Endothelial cell of umbilical vein (primary cell): ENCODE measurements at regions not wholly inside any gene's neighbourhood (a gene's known extent, or its start where the extent isn't known, plus 50 kb on each side); places are given as distances from the start of the nearest gene placed in this dataset.

Experiments
- BruUV-seq: library from RNA; stranded (reverse); fragments of 400-500 nt; replicated peaks from 2 replicates; lab custom pipeline; 2021; lab: Mats Ljungman, UMichigan
- CTCF ChIA-PET: fragments of 300-600, 350-600 bp; sonication (Branson Sonifier 250); formaldehyde crosslinking; loops from one replicate; lab custom pipeline; 2021; ENCODE audit warnings: antibody characterized with exemption, inconsistent platforms; lab: Charles Lee
- POLR2A ChIA-PET: fragments of 300-600, 350-600 bp; sonication (Branson Sonifier 250); formaldehyde crosslinking; loops from one replicate; lab custom pipeline; 2021; ENCODE audit warnings: antibody characterized with exemption, inconsistent platforms; lab: Charles Lee
- DNase-seq: peaks from one replicate; pipeline ENCODE4 v3.0.0-alpha.2; 2011; ENCODE audit warnings: low read depth, low spot score
- FAIRE-seq: peaks from 2 replicates; lab custom pipeline; 2011; peaks lifted over from hg19 to GRCh38; lab: Jason Lieb, UNC
- H2AFZ ChIP-seq: 2 replicates; pipeline ENCODE4 v1.6.0; 2012; ENCODE audit warnings: low read depth, low read length, control low read depth, inconsistent platforms
- H3K27ac ChIP-seq: 2 replicates; pipeline ENCODE4 v1.5.1; 2011; ENCODE audit warnings: low read depth, mild to moderate bottlenecking, control low read depth, low read length, moderate library complexity; ENCODE audit not compliant: insufficient read depth
- H3K27me3 ChIP-seq, 2 experiments: 2 replicates each; pipeline versions ENCODE4 v1.6.0 to v1.6.1; 2011; ENCODE audit warnings: low read length in 2 of 2, mixed read lengths in 1 of 2; ENCODE audit not compliant: control insufficient read depth in 2 of 2, insufficient read depth in 2 of 2
- H3K36me3 ChIP-seq, 2 experiments: 2 replicates in 1 of 2; 3 replicates in 1 of 2; pipeline ENCODE4 v1.5.1; 2011; ENCODE audit warnings: low read length in 2 of 2, mild to moderate bottlenecking in 1 of 2, moderate library complexity in 1 of 2; ENCODE audit not compliant: control insufficient read depth in 2 of 2, insufficient read depth in 2 of 2; ENCODE audit errors: extremely low read depth in 1 of 2
- H3K4me1 ChIP-seq: 3 replicates; pipeline ENCODE4 v1.5.1; 2011; ENCODE audit warnings: mild to moderate bottlenecking, low read length; ENCODE audit not compliant: control insufficient read depth, insufficient read depth; ENCODE audit errors: extremely low read depth
- H3K4me2 ChIP-seq: 2 replicates; pipeline ENCODE4 v1.6.1; 2011; ENCODE audit warnings: low read length, control low read depth, mixed read lengths; ENCODE audit not compliant: insufficient read depth
- H3K4me3 ChIP-seq, 3 experiments: fragments of 200-600 bp in 1 of 3; sonication (generic), shearing (Covaris generic) in 1 of 3; replicated peaks in 1 of 3; 2 replicates each; pipeline ENCODE4 v1.5.1; 2011 to 2016; ENCODE audit warnings: control low read depth in 3 of 3, low read length in 3 of 3, mild to moderate bottlenecking in 2 of 3, inconsistent platforms in 1 of 3, low read depth in 1 of 3, moderate library complexity in 1 of 3; ENCODE audit not compliant: insufficient read depth in 1 of 3
- H3K79me2 ChIP-seq: 2 replicates; pipeline ENCODE4 v1.6.0; 2012; ENCODE audit warnings: low read length, inconsistent platforms; ENCODE audit not compliant: control insufficient read depth, insufficient read depth
- H3K9ac ChIP-seq: replicated peaks from 2 replicates; pipeline ENCODE3; 2011; ENCODE audit warnings: low read length, control low read depth; ENCODE audit not compliant: insufficient read depth; ENCODE audit errors: extremely low read depth
- H3K9me1 ChIP-seq: replicated peaks from 3 replicates; pipeline ENCODE4 v1.6.0; 2011; ENCODE audit warnings: mild to moderate bottlenecking, low read length; ENCODE audit not compliant: control insufficient read depth, insufficient read depth; ENCODE audit errors: extremely low read depth
- H3K9me3 ChIP-seq: replicated peaks from 2 replicates; pipeline ENCODE4 v1.5.1; 2012; ENCODE audit warnings: low read length, inconsistent platforms; ENCODE audit not compliant: control insufficient read depth, insufficient read depth
- H4K20me1 ChIP-seq: replicated peaks from 2 replicates; pipeline ENCODE3; 2011; ENCODE audit warnings: mild to moderate bottlenecking, low read length; ENCODE audit not compliant: control insufficient read depth, insufficient read depth; ENCODE audit errors: extremely low read depth
- EZH2 ChIP-seq: IDR thresholded peaks from 2 replicates; pipeline ENCODE4 v1.6.1; 2012; ENCODE audit warnings: borderline replicate concordance, low read depth, mild to moderate bottlenecking, moderate library complexity, low read length, inconsistent platforms; ENCODE audit not compliant: severe bottlenecking
- FOS ChIP-seq: IDR thresholded peaks from 2 replicates; pipeline ENCODE4 v1.6.1; 2011; ENCODE audit warnings: mild to moderate bottlenecking, low read length, moderate library complexity, borderline replicate concordance; ENCODE audit not compliant: insufficient read depth
- GATA2 ChIP-seq: IDR thresholded peaks from 2 replicates; pipeline ENCODE4 v1.7.0; 2011; ENCODE audit warnings: low read depth, mild to moderate bottlenecking, moderate library complexity, mixed read lengths, low read length; ENCODE audit not compliant: insufficient read length, insufficient read depth
- JUN ChIP-seq: IDR thresholded peaks from 2 replicates; pipeline ENCODE4 v1.6.1; 2011; ENCODE audit warnings: borderline replicate concordance, low read depth; ENCODE audit not compliant: insufficient read length, insufficient read depth
- MAX ChIP-seq: IDR thresholded peaks from 2 replicates; pipeline ENCODE4 v1.6.1; 2011; ENCODE audit not compliant: insufficient read depth, insufficient read length
- MYC ChIP-seq: IDR thresholded peaks from one replicate; pipeline ENCODE4 v1.6.1; 2011; ENCODE audit warnings: mild to moderate bottlenecking, low read depth, low read length
- POLR2A ChIP-seq: IDR thresholded peaks from 2 replicates; pipeline ENCODE4 v1.6.1; 2012; ENCODE audit warnings: low read depth, mild to moderate bottlenecking, control low read depth, low read length
- POLR2AphosphoS5 ChIP-seq: IDR thresholded peaks from 2 replicates; pipeline ENCODE4 v1.6.1; 2012; ENCODE audit warnings: low read depth, mild to moderate bottlenecking, control low read depth, low read length, moderate library complexity; ENCODE audit not compliant: insufficient read depth
- dilution Hi-C: fragments of 300-500 bp; cut with MboI; formaldehyde crosslinking; loops from one replicate; pipeline ENCODE4 v1.15.0; 2019; ENCODE audit warnings: low sequenced_read_pairs; ENCODE audit not compliant: extremely low pct_ligation_motif_present
- intact Hi-C: fragments of 100-400 bp; cut with micrococcal nuclease; formaldehyde crosslinking; loops from one replicate; pipeline ENCODE4 v1.10.0; 2022
- TF ChIP-seq, protein P1 (sequence below), 2 donors: IDR thresholded peaks; 1 replicate in 1 of 2; 2 replicates in 1 of 2; pipeline ENCODE4 v1.5.1; 2011; ENCODE audit warnings: low read length in 2 of 2, mild to moderate bottlenecking in 2 of 2, moderate library complexity in 2 of 2, control low read depth in 1 of 2, inconsistent platforms in 1 of 2, low read depth in 1 of 2; ENCODE audit not compliant: insufficient read depth in 1 of 2; ENCODE audit errors: extremely low read depth in 1 of 2

GRCh38 chr2:39506215-39506614, 69.1 kb upstream of the MAP4K3 start:
- FAIRE-seq (no peak), DNase-seq (no peak)
- no peaks in the 10 kb centered on the region for H3K9me1 ChIP-seq
- H3K27ac ChIP-seq, result no peak overlapping the region
- H3K4me3 ChIP-seq, result no peak overlapping the region
- H3K4me2 ChIP-seq, result no peak overlapping the region
- H2AFZ ChIP-seq, result no peak overlapping the region
- H3K36me3 ChIP-seq, result no peaks in the 10 kb centered on the region
- ChIA-PET POLR2A (no interaction called here), CTCF (no interaction called here)
- dilution Hi-C loops, result no loop called here
- no peak overlapping the region for H3K9ac ChIP-seq
- BruUV-seq, result no TSS peak
- intact Hi-C loops, result no loop called here
- TF ChIP-seq EZH2, result no peak
- no peak for TF ChIP-seq POLR2AphosphoS5
- TF ChIP-seq MAX, result no peak
- TF ChIP-seq, protein P1, sequence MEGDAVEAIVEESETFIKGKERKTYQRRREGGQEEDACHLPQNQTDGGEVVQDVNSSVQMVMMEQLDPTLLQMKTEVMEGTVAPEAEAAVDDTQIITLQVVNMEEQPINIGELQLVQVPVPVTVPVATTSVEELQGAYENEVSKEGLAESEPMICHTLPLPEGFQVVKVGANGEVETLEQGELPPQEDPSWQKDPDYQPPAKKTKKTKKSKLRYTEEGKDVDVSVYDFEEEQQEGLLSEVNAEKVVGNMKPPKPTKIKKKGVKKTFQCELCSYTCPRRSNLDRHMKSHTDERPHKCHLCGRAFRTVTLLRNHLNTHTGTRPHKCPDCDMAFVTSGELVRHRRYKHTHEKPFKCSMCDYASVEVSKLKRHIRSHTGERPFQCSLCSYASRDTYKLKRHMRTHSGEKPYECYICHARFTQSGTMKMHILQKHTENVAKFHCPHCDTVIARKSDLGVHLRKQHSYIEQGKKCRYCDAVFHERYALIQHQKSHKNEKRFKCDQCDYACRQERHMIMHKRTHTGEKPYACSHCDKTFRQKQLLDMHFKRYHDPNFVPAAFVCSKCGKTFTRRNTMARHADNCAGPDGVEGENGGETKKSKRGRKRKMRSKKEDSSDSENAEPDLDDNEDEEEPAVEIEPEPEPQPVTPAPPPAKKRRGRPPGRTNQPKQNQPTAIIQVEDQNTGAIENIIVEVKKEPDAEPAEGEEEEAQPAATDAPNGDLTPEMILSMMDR (IDR thresholded peaks at IDR 0.05; ENCODE audit: extremely low read depth in 1 of 2, insufficient read depth in 1 of 2, low read depth in 1 of 2, low read length in 2 of 2), result no peak
- no peak for TF ChIP-seq GATA2
- no peak for TF ChIP-seq JUN
- no peak for TF ChIP-seq POLR2A
- no peak for TF ChIP-seq FOS
- no peak for TF ChIP-seq MYC
- peaks cover 5% of the 10 kb centered on the region for H3K4me1 ChIP-seq
- no peaks in the 10 kb centered on the region for H3K9me3 ChIP-seq
- no peaks in the 10 kb centered on the region for H3K27me3 ChIP-seq
- H4K20me1 ChIP-seq, result no peaks in the 10 kb centered on the region
- H3K79me2 ChIP-seq, result no peaks in the 10 kb centered on the region
